ENCODE measurements at regions not wholly inside any gene's neighbourhood (a gene's known extent, or its start where the extent isn't known, plus 50 kb on each side); places are given as distances from the start of the nearest gene placed in this dataset.
"Not testable (repeated sequence)": the region's sequence is repeated elsewhere in the genome, so short reads cannot be mapped to it uniquely, and the experiment has no call there.

GRCh38 chr7:6995026-6995425 is 169.0 kb upstream of the CCZ1B start:
- TF ChIP-seq CTCF (IDR thresholded peaks at IDR 0.05; ENCODE audit: borderline replicate concordance, extremely low read depth, low read length, poor library complexity, severe bottlenecking); EZH2 (IDR thresholded peaks at IDR 0.05; ENCODE audit: borderline replicate concordance, low read depth, low read length, severe bottlenecking): not testable (repeated sequence)

Data from DND-41 (cell line).